ENCODE measurements at regions not wholly inside any gene's neighbourhood (a gene's known extent, or its start where the extent isn't known, plus 50 kb on each side); places are given as distances from the start of the nearest gene placed in this dataset.
A peak's percentile ranks its signal among the peaks of the same experiment; 100 is the strongest.

DNA sequence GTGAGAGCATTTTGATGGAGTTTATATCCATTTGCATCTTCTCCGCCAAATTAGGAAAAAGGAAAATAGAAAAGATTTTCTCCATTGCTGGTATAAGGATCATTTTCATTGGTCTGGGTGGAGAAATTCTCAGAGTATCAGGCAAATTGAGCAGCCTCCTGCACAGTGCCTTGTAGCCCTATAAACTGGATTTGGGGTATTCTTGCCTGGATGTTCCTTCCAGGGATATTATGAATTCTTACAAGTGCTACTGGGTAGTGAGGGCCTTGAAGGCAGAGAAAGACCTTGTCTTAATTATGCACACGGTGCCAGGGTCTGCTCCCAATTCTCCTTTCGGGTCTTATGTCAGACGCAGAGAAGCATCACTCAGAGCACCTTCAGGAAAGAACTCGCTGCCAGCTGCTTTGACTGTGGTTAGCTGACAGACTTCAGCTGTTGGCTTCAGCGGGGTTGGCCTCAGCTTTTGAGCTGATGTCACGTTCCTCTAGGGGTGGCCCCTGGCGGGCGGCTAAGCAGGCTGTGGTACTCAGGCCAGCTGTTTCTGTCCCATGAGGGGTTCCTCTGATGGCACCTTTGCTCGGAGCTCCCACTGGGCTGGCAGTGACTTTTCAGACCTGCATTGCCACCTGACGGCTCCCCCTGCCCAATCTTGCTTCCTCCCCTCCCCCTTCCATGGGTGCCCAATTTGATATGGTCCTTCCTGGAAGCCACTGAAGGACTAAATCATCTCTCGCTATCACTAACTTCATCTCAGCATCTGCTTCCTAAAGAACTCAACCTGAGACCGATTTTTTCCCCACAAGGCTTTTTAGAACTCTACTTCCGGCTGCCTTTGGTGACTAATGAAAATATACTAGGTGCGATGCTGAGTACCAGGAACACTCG lies 519.5 kb downstream of the BCOR start:
- DNase-seq, result peak; percentile 80

DNA sequence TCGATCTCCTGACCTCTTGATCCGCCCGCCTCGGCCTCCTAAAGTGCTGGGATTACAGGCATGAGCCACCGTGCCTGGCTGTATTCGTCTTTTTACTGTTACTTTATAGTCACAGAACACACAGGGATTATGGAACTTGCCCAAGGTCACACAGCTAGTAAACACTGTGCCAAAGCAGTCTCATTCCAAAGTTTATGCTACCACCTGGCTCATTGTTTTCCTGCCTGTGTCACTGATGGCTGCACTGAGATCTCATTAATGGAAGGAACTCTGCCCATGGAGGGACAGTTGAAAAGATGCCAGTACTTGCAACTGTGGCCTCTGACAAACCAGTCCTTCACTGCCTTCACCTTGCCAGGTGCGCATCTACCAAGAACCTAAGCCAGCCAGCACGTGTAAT lies 517.7 kb downstream of the BCOR start:
- DNase-seq, result no peak

DNA sequence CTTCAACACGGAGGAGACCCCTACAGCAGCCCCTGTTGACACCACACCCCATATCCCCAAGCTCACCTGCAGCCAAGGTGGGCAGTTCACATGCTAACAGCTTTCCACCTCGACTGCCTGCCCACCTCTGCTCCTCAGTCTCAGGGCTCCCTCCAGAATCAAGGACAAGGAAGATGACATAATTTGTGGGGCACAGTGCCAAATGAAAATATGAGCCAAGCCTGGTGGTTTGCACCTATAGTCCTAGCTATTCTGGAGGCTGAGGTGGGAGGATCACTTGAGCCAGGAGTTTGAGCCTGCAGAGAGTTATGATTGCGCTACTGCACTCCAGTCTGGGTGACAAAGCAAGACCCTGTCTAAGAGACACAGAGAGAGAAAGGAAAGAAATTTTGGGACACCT lies 516.3 kb downstream of the BCOR start:
- no peak for DNase-seq

DNA sequence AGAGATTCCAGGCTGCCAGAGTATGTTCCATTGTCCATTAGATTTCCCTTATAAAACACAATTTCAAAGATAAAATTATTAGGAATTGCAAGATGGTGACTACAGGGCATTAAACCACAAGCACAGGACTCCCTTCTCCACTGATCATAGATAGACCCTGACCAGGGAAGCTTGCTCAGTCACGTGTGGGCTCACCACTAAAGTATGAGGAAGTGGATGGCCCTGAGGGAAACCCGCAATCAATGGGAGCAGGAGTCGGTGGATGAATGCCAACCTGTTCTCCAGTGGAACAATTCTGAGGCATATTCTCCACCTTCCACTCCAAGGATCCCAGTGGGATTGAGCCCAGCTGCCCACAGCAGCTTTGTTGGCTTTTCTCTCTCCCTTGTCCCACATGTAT lies 515.7 kb downstream of the BCOR start:
- DNase-seq, result no peak

DNA sequence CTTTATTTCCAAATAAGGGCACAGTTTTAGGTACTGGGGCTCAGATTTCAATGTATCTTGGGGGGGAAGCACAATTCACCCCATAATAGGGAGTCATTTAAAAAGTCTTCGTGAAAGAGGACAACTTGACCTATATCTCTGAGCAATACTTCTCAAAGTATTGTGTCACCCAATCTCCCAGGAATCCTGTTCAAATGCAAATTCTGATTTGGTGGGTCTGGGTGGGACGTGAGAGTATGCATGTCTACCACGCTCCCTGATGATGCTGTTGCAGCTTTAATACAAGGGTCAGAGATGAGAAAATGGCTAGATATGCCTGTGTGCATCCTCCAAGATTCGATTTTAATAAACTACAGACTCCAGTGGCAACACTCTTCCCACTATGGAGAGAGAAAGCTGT lies 514.8 kb downstream of the BCOR start:
- no peak for DNase-seq

DNA sequence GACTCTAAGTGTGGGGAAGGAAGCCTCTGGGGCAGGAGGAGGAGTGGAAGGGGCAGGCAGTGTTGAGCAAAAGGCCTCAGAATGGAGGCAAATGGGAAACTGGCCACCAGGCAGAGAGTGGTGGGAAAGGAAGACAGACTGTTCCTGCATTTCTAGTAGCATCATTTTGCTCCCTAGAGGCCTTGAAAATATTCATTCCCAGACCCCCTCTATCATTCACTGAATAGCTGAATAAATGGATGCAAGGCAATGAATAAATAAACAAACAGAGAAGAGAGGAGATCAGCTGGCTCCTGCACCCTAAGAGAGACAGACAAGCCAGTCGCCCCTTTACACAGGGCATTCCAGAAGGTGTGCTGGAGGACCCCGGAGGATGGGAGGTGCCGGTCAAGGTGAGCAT lies 511.9 kb downstream of the BCOR start:
- DNase-seq, result no peak

DNA sequence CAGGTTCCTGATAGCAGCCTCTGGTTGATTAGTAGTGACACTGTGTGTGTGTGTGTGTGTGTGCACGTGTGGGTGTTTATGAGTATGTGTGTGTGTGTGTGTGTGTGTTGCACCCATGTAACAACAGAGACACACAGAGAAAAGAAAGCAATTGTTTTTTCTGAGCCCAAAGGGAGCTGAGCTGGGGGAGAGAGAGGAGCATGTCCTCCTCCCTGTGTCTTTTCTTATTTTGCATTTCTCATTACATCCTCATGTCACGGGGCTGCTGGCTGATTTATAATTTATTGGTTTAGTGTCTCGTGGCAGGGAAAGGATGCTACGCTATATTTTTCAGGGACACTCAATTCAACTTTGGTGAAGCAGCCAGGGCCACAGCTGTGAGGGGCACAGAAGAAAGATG lies 511.4 kb downstream of the BCOR start:
- no peak for DNase-seq

DNA sequence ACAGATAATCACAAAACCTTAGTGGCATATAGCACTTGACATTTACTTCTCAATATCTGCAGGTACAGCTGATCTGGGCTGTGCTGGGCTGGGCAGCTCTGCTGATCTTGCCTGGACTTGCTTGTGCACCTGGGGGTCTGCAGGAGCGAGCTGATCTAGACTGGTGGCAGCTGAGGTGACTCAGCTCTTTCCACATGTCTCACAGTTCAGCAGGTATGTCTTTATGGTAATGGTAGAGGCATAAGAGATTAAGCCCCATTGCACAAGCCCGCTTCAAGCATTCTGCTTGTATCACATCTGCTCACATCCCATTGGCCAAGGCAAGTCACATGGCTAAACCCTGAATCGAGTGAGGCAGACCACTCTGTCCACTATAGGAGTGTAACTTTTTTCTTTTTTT lies 506.7 kb downstream of the BCOR start:
- DNase-seq, result no peak

DNA sequence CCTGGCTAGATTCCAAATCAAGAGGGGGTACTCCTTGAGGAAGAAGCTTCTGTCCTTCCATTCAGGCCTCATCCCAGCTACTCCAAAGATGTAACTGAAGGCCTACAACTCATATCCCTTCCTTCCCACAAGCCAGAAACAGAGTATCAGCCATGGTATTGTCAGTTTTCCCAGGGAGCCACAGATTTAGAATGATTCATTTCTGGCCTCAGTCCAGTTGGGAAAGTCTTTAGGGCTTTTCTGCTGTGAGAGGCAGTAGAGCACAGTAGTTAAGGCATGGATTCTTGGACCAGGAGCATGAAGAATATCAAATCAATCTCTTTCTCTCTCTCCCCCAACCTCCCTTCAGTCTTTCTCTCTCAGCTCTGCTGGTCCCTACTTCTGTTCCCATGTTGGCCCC lies 505.0 kb downstream of the BCOR start:
- no peak for DNase-seq

DNA sequence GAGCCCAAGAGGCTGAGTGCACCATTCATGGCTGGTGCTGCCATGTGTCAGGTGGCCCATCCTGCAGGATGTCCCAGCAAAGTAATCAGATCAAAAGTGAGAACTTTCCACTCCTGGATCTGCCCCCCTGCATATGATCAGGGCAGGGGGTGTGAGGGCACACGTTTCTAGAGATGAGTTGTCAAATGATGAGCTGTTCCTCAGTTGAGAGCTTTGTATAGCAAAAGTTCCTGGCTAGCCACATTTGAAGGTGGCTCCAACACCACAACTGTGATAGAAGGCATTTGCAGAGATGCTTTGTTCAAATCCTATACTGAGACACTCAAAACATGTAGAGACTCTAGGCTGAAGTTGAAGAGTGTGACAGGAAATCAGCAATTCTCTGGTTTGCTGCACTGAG lies 501.8 kb downstream of the BCOR start:
- DNase-seq, result no peak

DNA sequence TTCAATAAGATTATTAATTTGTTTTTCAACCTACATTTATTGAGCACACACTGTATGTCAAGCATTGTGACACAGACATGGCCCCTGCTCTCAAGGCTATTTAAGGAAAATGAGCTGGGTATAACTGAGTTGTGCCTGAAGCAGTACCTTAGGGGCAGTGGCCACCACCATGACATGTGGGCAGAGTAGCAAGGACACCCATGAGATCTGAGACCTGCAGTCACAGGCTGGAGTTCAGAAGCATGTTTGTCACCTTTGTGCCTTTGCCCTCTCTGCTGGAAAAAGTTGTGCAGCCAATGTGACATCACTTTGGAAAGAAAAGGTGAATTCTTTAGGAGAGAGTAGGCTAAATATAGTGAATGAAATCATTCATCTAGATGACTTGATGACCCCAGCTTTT lies 501.3 kb downstream of the BCOR start:
- DNase-seq, result no peak

DNA sequence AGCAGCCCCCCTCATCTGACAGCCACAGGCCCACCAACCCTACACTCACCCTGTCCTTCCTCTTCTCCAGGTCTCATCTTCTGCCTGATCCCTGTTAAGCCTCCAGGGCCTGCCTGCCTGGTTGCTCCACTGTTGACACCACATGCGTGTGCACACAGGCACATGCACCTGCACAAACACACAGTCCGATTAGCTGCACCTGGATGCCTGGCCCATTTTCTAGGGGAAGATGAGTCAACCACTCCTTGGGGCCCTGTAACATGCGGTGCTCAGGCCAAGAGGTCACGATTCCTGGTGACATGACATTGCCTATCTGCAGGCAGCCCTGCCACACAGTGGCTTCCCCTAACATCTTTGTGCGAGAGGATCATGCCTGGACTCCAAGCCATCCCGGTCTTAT lies 498.4 kb downstream of the BCOR start:
- DNase-seq, result no peak

DNA sequence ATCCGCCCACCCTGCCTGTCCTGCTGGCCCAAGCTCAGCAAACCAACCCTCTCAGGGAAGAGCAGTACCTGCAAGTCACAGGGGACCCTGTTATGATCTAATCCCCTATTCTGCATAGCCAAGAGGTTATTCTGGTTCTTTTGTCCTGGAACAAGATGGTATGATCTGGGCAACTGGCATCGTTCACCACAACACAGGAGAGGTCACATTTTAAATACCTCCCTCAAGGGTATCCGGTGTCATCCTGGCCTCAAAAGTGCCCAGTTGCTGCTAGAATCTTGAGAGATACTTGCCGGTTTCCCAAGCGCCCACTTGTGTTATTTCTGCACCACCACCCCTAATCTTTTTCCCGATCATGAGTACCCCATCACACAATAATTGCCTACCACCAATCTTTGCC lies 497.5 kb downstream of the BCOR start:
- DNase-seq, result no peak

DNA sequence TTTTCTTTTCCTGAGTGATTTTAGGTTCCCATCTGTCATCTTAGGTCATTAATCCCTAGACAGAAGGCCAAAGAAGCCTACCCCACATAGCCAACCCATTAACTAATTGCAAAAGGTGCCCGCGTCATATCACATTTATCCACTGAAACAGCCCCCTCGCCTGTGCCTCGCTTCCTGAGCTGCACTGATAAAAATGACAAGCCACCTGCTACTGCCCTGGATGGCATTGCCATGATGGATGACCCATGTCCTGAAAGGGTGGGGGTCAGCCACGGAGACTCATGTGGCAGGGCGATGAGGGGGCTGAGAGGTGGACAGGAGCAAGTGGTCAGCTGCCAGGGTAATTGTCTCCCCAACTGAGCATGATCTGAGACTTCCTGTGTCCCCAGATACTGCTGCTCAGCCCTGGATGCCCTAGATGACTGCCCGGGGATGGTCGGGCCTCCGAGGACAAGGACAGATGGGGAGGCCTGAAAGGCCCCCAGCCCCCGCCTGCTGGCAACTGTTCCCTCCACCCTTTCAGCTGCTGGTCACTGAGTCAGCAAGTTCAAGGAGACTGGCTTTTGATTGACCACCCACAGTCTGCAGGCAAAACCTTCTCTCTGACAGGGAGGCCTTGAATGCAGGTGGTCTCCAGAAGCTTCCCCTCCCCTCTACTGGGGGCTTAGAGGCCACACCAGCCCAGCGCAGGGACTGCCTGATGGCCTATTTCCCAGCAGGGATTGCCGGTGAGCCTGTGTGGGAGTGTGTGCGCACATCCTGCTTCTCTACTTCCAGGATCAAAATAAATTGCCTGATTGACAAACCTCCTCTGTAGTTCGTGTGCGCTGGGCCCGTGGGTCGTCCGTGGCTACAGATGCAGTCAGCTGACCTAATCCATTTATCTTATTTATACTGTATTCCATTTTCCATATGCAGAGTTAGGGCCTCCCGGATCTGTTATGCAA lies 496.3 kb downstream of the BCOR start:
- DNase-seq, result no peak

DNA sequence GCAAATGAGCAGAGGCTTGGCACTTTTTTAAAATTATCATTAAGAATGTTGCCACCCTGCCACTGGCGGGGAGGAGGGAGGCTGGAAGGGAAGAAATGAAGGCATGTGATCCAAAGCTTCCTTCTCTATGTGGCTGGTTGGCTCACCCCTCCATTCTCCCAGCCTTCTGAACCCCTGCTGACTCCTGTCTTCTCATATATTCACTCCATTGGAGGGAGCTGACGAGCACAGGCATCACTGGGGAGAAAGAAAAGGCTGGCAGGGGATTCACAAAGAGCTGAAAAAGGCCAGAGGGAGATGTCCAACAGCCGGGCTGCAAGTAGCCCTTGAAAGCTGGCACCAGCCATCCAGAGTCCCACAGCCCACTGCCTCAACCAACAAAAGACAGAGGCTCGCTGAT lies 495.6 kb downstream of the BCOR start:
- no peak for DNase-seq

DNA sequence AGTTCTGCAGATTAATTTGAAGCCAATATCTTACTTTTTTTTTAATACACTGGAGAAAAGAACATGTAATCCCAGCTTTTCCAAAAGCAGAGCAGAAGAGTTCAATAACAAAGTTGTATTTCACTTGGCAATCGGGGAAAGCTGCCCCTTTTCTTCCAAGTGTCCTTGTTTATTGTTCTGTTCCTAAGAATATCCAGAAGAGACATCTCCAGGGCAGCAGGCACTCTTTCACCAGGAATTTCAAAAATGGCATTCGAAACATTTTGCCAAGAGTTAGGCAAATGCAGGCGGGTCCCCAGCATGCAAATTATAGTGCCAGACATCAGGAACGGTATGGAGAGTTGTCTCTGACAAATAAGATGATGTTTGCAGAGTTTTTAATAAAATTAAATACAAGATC lies 494.5 kb downstream of the BCOR start:
- DNase-seq, result no peak

DNA sequence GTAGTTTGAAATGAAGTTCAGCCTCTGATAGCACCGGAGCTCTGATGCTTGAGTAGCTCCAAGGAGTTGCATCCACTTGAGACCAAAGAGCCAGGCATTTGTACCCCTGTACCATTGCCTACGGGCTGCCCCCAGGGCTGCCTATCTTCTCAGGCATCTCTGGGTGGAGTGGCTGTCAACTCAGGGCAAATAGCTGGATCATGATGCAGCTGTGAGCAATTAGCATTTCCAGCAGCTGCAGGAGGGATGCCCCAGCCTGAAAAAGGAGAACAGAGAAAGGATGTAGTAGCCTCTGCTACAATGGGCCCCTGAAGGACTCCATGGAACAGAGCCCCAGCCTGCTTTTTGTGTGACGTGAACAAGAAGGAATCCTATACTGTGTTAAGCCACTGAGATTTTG lies 492.6 kb downstream of the BCOR start:
- DNase-seq, result no peak

DNA sequence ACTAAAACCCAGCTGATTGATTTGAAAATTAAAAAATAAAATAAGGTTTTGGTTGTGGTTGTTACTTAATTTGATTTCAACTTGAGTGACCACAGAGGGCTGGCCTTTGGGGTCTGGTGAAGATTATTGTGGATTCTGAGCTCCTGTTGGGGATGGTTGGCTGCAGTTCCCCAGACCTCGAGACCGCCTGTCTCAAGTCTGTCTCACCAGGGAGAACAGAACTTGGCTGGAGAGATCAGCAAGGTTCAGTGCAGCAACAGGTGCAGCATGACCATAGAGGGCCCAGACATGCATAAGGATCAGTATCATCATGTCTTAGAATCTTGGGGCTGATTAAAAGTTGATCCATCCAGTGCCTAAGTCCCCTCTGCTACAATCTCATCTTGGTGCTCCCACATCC lies 491.9 kb downstream of the BCOR start:
- DNase-seq, result no peak

DNA sequence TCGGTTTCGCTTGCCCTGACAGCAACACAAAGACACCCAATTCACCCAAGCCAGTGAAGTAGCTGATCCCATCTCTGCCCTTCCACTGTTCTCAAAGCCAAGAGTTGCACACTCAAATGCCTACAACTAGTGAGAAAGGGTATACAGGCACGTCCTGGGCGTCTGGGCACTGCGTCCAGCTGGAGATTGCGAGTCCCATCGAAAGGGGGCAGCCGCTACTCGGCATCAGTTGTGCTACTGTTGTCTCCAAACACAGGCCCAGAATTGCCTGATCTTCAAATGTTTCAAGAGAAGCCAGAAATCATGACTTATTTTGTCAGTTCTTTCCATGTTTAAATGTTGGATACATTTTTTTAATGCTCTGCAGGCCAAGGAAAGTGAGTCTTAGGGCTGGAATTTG lies 487.8 kb downstream of the BCOR start:
- DNase-seq, result no peak

DNA sequence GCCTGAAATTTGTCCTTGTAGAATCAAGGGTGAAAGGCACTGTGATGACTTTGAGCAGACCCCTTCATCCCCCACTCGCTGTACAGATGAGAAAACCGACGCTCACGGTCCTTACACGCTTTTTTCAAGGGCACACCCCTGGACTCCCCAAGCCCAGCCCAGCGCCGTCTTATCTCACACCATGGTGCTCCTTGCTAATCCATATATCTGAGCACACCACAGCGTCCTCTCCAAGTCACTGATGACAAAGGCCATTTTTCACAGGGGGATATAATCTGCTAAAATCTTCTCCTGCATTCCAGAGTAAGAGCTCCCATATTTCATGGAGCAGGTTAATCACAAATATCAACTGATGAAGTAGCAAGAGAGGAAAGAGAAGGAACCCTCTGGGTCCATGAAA lies 486.3 kb downstream of the BCOR start:
- DNase-seq, result no peak

DNA sequence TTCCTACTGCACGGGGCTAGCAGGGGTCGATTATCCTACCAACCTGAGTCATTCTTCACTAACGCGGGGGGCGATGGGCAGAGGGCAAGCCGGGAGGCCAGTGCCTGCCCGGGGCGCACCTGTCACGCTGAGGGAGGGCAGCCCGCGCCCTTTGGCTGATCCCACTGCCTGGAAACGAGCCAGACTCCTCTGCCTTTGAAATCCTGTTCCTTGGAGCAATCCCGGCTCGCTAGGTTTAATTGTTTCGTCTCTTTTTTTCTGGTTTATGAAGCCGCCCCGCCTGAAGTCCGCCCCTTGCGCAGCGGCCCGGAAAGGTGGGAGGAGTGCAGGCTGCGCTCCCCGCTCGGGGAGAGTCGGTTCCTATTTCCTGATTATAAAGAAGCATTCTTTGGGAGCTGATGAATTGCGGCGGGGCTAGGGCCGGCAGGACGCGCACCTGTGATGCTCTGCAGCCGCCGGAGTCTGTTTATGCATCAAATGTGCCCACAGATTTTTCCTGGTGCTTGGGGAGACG lies 484.2 kb downstream of the BCOR start:
- DNase-seq, result peak; percentile 71

DNA sequence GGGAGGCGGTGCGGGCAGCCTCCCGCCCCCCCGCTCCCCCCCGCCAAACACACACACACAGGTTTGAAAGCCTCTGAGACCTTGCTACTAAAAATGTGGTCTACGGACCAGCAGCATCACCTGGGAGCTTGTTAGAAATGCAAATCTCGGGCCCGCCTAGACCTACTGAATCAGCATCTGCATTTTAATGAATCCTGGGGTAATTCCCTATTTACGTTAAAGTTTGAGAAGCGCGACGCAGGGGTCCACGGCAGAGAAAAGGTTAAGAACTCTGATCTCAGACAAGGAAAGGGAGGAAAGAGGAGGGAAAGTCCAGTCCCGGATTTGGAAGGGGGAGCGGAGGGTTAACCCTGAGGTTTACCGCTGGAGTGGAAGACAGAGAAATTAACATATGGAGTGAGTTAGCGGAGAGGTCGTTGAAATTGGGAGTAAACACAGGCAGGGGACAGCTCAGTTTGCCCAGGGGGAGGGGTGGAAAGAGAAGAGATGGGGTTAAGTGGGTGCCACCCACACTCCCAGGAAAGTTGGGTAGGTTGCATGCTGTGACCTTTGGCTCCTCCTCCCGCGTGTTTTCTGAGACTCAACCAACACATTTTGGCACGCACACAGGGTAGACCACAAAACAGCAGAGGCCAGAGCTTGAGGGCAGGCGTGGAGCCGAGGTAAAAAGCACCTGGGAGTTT lies 483.6 kb downstream of the BCOR start:
- DNase-seq, result peak; percentile 89

DNA sequence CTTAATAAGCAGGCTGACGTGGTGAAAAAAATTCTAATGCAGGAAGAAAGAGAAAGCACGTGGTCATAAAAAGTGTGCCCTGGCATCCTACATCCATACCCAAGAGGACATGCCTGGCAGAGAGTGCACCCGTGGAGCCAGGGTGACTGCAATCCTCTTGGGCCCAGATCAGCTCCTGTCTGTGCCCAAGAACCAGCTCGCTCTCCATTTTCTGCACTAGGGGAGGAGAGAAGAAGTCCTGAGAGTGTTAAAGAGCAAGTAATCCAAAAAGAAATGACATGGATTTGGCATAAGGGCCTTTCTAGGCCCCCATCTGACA lies 483.1 kb downstream of the BCOR start:
- DNase-seq, result no peak

Measured in activated effector memory CD4-positive, alpha-beta T cell treated with anti-CD3 and anti-CD28 coated beads, Interleukin-2, amount 50 U/mL, for 16 hours (primary cell).